ENCODE measurements at regions not wholly inside any gene's neighbourhood (a gene's known extent, or its start where the extent isn't known, plus 50 kb on each side); places are given as distances from the start of the nearest gene placed in this dataset.

DNA sequence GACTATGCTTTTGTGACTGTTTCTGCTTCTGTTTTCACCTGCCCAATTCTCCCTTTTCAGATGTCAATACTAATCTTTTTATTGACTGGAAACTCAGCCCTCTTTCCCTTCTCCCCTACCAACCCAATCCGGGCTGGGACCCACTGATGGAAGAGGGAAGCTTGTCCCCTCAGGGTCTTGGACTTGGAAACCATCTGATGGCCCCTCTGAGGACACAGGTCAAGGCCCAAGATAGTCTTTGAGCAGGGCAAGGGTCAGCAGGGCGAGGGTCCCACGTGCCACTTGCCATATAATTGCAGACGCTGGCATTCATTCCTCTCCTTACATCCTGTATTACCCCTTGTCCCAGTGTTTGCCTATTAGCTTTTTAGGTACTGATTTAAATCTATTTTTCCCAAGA is 678.2 kb upstream of the FANCL start:
- Mint-ChIP-seq H3K36me3 (no peaks in the 10 kb centered on the region), H3K27ac (no peak overlapping the region), H3K4me1 (no peaks in the 10 kb centered on the region), H3K4me3 (no peak overlapping the region), H3K27me3 (ENCODE audit: low read depth in 3 of 3) (peaks cover 0 to 2% (median 0%) of the 10 kb centered on the region in 3 donors), H3K9me3 (peaks cover 0 to 7% (median under 1%) of the 10 kb centered on the region in 6 donors)
- no peak for DNase-seq

- no peaks in the 10 kb centered on the region for H3K36me3 Mint-ChIP-seq
- H3K27ac Mint-ChIP-seq, result no peak overlapping the region
Observed at GRCh38 chr2:58918141-58918540, 677.0 kb upstream of the FANCL start.

GRCh38 chr2:58917596-58917995 is 676.5 kb upstream of the FANCL start:
- Mint-ChIP-seq H3K27me3 (ENCODE audit: low read depth in 3 of 3) (no peaks in the 10 kb centered on the region), H3K4me3 (no peak overlapping the region), H3K36me3 (no peaks in the 10 kb centered on the region), H3K4me1 (no peaks in the 10 kb centered on the region), H3K27ac (no peak overlapping the region), H3K9me3 (peaks cover 0 to 7% (median under 1%) of the 10 kb centered on the region in 6 donors)
- no peak for DNase-seq

More at GRCh38 chr2:58918141-58918540, 677.0 kb upstream of the FANCL start:
- peaks cover 0 to 7% (median under 1%) of the 10 kb centered on the region in 6 donors for H3K9me3 Mint-ChIP-seq
- no peaks in the 10 kb centered on the region for H3K4me1 Mint-ChIP-seq
- H3K4me3 Mint-ChIP-seq, result no peak overlapping the region
- no peaks in the 10 kb centered on the region for H3K27me3 Mint-ChIP-seq (ENCODE audit: low read depth in 3 of 3)
- no peak for DNase-seq

GRCh38 chr2:58916063-58916462 is 674.9 kb upstream of the FANCL start:
- no peaks in the 10 kb centered on the region for H3K4me1 Mint-ChIP-seq
- peaks cover 0 to 7% (median 0%) of the 10 kb centered on the region in 6 donors for H3K9me3 Mint-ChIP-seq
- DNase-seq, result no peak
- no peaks in the 10 kb centered on the region for H3K36me3 Mint-ChIP-seq
- H3K27ac Mint-ChIP-seq, result no peak overlapping the region
- H3K27me3 Mint-ChIP-seq (ENCODE audit: low read depth in 3 of 3), result no peaks in the 10 kb centered on the region
- no peak overlapping the region for H3K4me3 Mint-ChIP-seq

- Mint-ChIP-seq H3K27me3 (ENCODE audit: low read depth in 3 of 3) (no peaks in the 10 kb centered on the region), H3K36me3 (no peaks in the 10 kb centered on the region), H3K4me1 (no peaks in the 10 kb centered on the region), H3K27ac (no peak overlapping the region), H3K9me3 (peaks cover 0 to 7% (median 0%) of the 10 kb centered on the region in 6 donors), H3K4me3 (no peak overlapping the region)
- DNase-seq, result no peak
Observed at GRCh38 chr2:58914733-58915505, 673.8 kb upstream of the FANCL start.

DNA sequence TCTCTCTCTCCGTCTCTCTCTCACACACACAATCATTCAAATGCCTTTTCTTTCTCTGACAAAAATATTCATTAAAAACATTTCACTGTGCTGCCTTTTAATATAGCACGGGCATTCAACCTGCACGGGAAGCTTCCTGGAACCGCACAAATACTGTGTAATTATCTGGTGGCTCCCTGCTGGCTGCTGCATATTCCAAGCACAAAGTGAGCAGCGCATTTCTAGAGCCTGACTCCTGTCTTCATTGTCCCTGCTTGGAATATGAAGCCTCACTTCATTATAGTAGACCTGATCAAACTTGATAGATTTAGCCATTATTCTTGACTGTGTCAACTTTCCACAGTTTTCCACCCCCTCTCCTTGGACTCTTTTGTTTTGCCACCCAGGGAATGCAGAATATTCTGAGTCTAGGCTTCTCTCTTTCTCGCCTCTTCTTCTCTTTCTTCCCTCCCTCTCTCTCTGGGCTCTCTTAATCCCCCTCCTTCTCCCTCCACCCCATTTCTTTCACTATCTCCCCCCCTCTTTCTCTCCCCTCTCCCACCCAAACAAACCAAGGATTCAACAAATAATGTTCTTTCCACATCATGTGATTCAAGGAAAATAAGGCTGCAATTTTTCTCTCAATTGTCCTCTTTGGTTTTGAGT is 672.1 kb upstream of the FANCL start:
- H3K27me3 Mint-ChIP-seq (ENCODE audit: low read depth in 3 of 3), result no peaks in the 10 kb centered on the region
- H3K4me1 Mint-ChIP-seq, result no peaks in the 10 kb centered on the region
- no peak for DNase-seq
- H3K36me3 Mint-ChIP-seq, result no peaks in the 10 kb centered on the region
- no peak overlapping the region for H3K27ac Mint-ChIP-seq
- peaks cover 0 to 1% (median 0%) of the 10 kb centered on the region in 6 donors for H3K9me3 Mint-ChIP-seq
- no peak overlapping the region for H3K4me3 Mint-ChIP-seq

GRCh38 chr2:58911877-58912276 is 670.8 kb upstream of the FANCL start:
- Mint-ChIP-seq H3K4me3 (no peak overlapping the region), H3K4me1 (no peaks in the 10 kb centered on the region), H3K27ac (no peak overlapping the region), H3K9me3 (peaks cover 0 to 1% (median 0%) of the 10 kb centered on the region in 6 donors), H3K27me3 (ENCODE audit: low read depth in 3 of 3) (no peaks in the 10 kb centered on the region), H3K36me3 (no peaks in the 10 kb centered on the region)
- DNase-seq, result no peak

- no peak overlapping the region for H3K4me3 Mint-ChIP-seq
- no peak for DNase-seq
- H3K9me3 Mint-ChIP-seq, result peaks cover 0 to 4% (median under 1%) of the 10 kb centered on the region in 6 donors
Observed at GRCh38 chr2:58908501-58909154, 667.5 kb upstream of the FANCL start.

GRCh38 chr2:58907644-58908043 is 666.5 kb upstream of the FANCL start:
- H3K9me3 Mint-ChIP-seq, result peaks cover 0 to 4% (median 0%) of the 10 kb centered on the region in 6 donors
- no peak overlapping the region for H3K4me3 Mint-ChIP-seq
- no peaks in the 10 kb centered on the region for H3K36me3 Mint-ChIP-seq
- H3K4me1 Mint-ChIP-seq, result no peaks in the 10 kb centered on the region
- DNase-seq, result no peak
- H3K27me3 Mint-ChIP-seq (ENCODE audit: low read depth in 3 of 3), result no peaks in the 10 kb centered on the region
- H3K27ac Mint-ChIP-seq, result no peak overlapping the region

More at GRCh38 chr2:58908501-58909154, 667.5 kb upstream of the FANCL start:
- H3K36me3 Mint-ChIP-seq, result no peaks in the 10 kb centered on the region
- H3K27ac Mint-ChIP-seq, result no peak overlapping the region
- H3K4me1 Mint-ChIP-seq, result no peaks in the 10 kb centered on the region
- no peaks in the 10 kb centered on the region for H3K27me3 Mint-ChIP-seq (ENCODE audit: low read depth in 3 of 3)

GRCh38 chr2:58906081-58906645 is 665.0 kb upstream of the FANCL start:
- no peak for DNase-seq
- Mint-ChIP-seq H3K9me3 (peaks cover 0 to 4% (median 0%) of the 10 kb centered on the region in 6 donors), H3K27ac (no peak overlapping the region), H3K27me3 (ENCODE audit: low read depth in 3 of 3) (no peaks in the 10 kb centered on the region), H3K4me3 (no peak overlapping the region), H3K36me3 (no peaks in the 10 kb centered on the region), H3K4me1 (no peaks in the 10 kb centered on the region)

DNA sequence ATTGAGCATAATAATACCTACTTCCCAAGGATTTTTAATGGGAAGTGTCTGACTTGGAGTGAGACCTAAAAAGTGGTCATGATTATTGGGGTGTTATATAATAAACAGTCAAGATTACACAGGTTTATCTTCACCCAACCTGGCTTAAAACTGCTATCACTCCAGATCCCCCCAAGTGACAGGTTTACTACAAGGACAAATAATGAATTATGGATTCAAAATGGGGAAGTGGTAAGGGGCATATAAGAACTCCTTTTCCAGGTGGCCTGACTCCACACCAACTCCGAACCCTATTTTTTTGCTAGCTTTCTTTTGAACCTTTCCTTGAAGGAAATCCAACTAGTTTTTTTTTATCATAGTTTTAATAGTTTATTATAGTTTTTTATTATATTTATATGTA is 663.0 kb upstream of the FANCL start:
- Mint-ChIP-seq H3K4me3 (no peak overlapping the region), H3K9me3 (peaks cover 0 to 5% (median under 1%) of the 10 kb centered on the region in 6 donors), H3K36me3 (no peaks in the 10 kb centered on the region), H3K27ac (no peak overlapping the region), H3K27me3 (ENCODE audit: low read depth in 3 of 3) (no peaks in the 10 kb centered on the region), H3K4me1 (no peaks in the 10 kb centered on the region)
- no peak for DNase-seq

GRCh38 chr2:58903427-58903826 is 662.3 kb upstream of the FANCL start:
- H3K9me3 Mint-ChIP-seq, result peaks cover 0 to 7% (median under 1%) of the 10 kb centered on the region in 6 donors
- H3K36me3 Mint-ChIP-seq, result no peaks in the 10 kb centered on the region
- no peak for DNase-seq
- no peaks in the 10 kb centered on the region for H3K4me1 Mint-ChIP-seq
- H3K27ac Mint-ChIP-seq, result no peak overlapping the region
- H3K4me3 Mint-ChIP-seq, result no peak overlapping the region
- H3K27me3 Mint-ChIP-seq (ENCODE audit: low read depth in 3 of 3), result no peaks in the 10 kb centered on the region

DNA sequence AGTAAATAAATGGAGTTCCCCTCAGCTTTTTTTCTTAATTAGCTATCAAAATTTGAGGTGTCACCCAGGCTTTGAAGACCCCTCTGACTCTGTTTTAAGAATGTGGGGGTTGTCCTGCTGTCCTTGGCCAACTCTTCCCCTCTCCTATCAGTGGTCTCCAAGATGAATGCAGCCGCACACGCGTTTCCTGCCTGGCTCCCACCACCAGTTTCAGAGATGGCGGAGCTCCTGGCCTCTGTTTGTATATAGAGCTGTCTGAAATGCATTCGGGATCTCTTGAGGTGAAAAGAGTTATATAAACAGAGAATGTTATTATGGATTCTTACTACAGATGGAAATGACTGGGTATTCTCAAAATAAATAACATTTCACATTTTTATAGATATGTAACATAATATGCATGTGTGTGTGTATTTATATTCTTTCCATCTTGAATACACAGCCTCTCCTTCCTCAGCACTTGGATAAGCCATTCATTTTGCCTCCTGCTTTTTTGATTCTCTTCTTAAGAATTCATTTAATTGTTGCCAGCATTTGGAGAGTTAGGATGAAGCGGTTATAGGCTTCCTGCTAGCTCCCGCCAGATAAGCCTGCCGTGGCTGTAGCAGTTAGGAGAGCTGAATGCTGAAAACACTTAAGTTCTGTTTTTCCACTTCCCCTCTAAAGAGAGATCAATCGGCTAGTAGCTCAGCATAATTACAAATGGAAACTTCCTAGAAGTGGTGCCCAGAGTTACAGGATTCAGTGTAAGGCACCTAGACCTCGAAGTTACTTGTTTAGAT is 659.3 kb upstream of the FANCL start:
- Mint-ChIP-seq H3K9me3 (peaks cover 0 to 7% (median under 1%) of the 10 kb centered on the region in 6 donors), H3K36me3 (no peaks in the 10 kb centered on the region), H3K27ac (no peak overlapping the region), H3K4me1 (no peaks in the 10 kb centered on the region), H3K27me3 (ENCODE audit: low read depth in 3 of 3) (peaks cover 0 to 2% (median 0%) of the 10 kb centered on the region in 3 donors), H3K4me3 (no peak overlapping the region)
- no peak for DNase-seq

Measured in immature natural killer cell (primary cell).